LNCaP clone FGC (cell line): ENCODE measurements at regions not wholly inside any gene's neighbourhood (a gene's known extent, or its start where the extent isn't known, plus 50 kb on each side); places are given as distances from the start of the nearest gene placed in this dataset.

Experiments
- DNase-seq: peaks from one replicate; pipeline ENCODE4 v3.0.0-alpha.2; 2011; ENCODE audit warnings: low read depth
- H3K4me3 ChIP-seq: 2 replicates; pipeline ENCODE4 v1.5.1; 2011; ENCODE audit warnings: mild to moderate bottlenecking, low read depth, low read length, control low read depth
- CTCF ChIP-seq: IDR thresholded peaks from 2 replicates; pipeline ENCODE4 v1.5.1; 2012; ENCODE audit warnings: mild to moderate bottlenecking; ENCODE audit not compliant: control insufficient read depth, insufficient read depth; ENCODE audit errors: extremely low read depth

GRCh38 chr13:64033921-64034320, 2618.3 kb upstream of the PCDH20 start:
- H3K4me3 ChIP-seq: no peak overlapping the region
- TF ChIP-seq CTCF: no peak
- DNase-seq: no peak

- no peak overlapping the region for H3K4me3 ChIP-seq
- DNase-seq: no peak
- TF ChIP-seq CTCF: no peak
Measured at GRCh38 chr13:64029343-64030093, 2613.9 kb upstream of the PCDH20 start.

- no peak for TF ChIP-seq CTCF
- H3K4me3 ChIP-seq: no peak overlapping the region
- DNase-seq: no peak
Measured at GRCh38 chr13:64028551-64028950, 2612.9 kb upstream of the PCDH20 start.

- no peak overlapping the region for H3K4me3 ChIP-seq
- TF ChIP-seq CTCF: no peak
Measured at GRCh38 chr13:64020126-64020525, 2604.5 kb upstream of the PCDH20 start.

GRCh38 chr13:64007339-64007738, 2591.7 kb upstream of the PCDH20 start:
- no peak overlapping the region for H3K4me3 ChIP-seq
- TF ChIP-seq CTCF: no peak
- DNase-seq: no peak

More at GRCh38 chr13:64020126-64020525, 2604.5 kb upstream of the PCDH20 start:
- no peak for DNase-seq

GRCh38 chr13:64000321-64000720, 2584.7 kb upstream of the PCDH20 start:
- no peak for DNase-seq
- no peak overlapping the region for H3K4me3 ChIP-seq
- TF ChIP-seq CTCF: no peak
